Activated CD4-positive, alpha-beta T cell treated with anti-CD3 and anti-CD28 coated beads, Interleukin-2, amount 50 U/mL, for 1 hour (primary cell): ENCODE measurements at regions not wholly inside any gene's neighbourhood (a gene's known extent, or its start where the extent isn't known, plus 50 kb on each side); places are given as distances from the start of the nearest gene placed in this dataset.
"Not testable (repeated sequence)": the region's sequence is repeated elsewhere in the genome, so short reads cannot be mapped to it uniquely, and the experiment has no call there.

Experiments
- DNase-seq: peaks from one replicate; pipeline ENCODE4 v3.0.0-alpha.2; 2020

DNA sequence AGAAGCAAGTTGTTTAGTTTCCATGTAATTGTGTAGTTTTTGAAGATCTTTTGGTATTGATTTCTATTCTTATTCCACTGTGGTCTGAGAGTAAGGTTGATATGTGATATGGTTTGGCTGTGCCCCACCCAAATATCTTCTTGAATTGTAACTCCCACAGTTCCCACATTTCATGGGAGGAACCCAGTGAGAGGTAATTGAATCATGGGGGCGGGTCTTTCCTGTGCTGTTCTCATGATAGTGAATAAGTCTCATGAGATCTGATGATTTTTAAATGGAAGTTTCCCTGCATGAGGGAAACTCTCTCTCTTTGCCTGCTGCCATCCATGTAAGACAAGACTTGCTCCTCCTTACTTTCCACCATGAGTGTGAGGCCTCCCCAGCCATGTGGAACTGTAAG is 255.3 kb downstream of the S1PR1 start:
- DNase-seq = not testable (repeated sequence)

DNA sequence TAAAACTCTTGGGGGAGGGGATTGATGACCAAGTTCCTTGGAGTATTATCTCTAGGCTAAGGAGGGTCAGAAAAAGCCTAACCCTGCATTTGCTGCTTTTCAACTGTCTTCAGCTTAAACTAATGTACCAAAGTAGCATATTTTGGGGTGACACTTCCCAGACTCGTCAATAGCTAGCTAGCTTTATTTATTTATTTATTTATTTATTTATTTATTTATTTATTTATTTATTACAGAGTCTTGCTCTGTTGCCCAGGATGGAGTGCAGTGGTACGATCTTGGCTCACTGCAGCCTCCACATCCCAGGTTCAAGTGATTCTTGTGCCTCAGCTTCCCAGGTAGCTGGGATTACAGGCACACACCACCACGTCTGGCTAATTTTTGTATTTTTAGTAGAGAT is 257.1 kb downstream of the S1PR1 start:
- not testable (repeated sequence) for DNase-seq

DNA sequence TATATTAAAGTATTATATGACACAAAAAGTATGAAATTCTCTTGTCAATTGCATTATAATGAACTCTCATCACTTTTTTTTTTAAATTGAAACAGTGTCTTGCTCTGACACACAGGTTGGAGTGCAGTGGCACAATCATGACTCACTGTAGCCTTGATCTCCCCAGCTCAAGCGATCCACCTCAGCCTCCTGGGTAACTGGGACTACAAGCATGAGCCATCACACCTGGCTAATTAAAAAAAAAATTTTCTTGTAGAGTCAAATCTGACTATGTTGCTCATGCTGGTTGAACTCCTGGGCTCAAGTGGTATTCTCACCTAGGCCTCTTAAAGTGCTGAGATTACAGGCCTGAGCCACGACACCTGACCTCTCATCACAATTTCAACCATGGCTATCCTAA is 259.3 kb downstream of the S1PR1 start:
- DNase-seq = no peak

DNA sequence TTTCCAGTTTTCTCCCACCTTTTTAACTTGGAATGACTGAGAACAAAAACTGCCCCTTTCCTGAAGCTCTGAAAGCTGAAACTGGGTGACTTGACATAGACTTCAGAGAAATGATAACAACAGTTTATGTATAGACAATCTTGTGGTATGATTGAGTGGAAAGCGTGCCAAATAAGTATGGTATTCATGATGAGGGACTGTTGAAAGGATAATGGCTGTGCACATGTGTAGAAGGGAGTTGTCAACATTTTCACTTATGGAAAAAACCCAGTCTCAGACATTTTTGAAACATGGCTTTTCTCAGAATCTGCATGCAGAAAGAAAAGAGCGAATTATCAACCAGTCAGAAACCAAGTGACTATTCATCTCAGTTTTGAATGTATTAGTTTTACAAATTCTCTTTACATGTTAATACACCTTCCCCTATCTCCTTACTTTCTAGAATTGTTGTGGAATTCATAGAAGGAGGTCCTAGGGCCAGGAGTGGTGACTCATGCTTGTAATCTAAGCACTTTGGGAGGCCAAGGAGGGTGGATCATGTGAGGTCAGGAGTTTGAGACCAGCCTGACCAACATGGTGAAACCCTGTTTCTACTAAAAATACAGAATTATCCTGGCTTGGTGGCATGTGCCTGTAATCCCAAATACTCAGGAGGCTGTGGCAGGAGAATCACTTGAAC is 261.2 kb downstream of the S1PR1 start:
- DNase-seq = no peak

DNA sequence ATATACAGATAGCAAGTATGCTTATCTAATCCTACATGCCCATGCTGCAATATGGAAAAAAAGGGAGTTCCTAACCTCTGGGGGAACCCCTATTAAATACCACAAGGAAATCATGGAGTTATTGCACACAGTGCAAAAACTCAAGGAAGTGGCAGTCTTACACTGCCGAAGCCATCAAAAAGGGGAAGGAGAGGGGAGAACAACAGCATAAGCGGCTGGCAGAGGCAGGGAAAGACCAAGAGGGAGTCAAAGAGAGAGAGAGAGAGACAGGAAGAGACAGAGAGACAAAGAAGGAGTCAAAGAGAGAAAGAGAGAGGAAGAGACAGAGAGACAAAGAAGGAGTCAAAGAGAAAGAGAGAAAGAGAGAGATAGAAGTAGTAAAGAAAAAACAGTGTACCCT is 267.3 kb downstream of the S1PR1 start:
- DNase-seq = not testable (repeated sequence)

DNA sequence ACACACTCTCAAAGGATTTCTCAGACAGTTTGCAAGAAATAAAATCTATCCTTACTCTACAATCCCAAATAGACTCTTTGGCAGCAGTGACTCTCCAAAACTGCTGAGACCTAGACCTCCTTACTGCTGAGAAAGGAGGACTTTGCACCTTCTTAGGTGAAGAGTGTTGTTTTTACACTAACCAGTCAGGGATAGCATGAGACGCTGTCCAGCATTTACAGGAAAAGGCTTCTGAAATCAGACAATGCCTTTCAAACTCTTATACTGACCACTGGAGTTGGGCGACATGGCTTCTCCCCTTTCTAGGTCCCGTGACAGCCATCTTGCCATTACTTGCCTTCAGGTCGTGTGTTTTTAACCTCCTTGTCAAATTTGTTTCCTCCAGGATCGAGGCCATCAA is 268.4 kb downstream of the S1PR1 start:
- DNase-seq = not testable (repeated sequence)

DNA sequence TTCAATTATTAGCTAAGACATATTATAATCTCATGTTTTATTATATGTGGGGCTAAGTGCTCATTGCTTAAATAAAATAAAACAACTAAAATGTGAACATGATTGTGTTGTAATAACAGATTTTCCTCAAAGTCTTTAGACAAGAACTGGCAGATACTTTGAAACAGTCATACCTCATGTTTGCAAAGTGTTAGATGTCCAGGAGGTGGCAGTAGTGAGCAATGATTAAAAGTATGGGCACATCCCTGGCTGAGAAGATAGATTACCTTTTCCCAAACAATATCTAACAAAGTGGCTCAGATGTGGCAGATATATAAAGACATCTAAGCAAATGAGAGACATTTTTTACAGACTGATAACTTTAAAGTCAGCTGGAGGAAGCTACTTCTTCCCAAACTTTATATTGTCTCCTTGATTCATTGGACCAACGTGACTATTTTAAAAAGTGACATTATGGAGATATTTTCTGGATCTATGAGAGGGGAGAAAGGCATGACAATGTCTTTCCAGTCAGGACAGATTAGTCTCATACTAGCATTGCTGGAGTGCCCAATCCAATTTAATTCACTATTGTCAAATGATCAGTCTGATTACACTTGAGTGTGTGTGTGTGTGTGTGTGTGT is 269.8 kb downstream of the S1PR1 start:
- peak; percentile 15 for DNase-seq

DNA sequence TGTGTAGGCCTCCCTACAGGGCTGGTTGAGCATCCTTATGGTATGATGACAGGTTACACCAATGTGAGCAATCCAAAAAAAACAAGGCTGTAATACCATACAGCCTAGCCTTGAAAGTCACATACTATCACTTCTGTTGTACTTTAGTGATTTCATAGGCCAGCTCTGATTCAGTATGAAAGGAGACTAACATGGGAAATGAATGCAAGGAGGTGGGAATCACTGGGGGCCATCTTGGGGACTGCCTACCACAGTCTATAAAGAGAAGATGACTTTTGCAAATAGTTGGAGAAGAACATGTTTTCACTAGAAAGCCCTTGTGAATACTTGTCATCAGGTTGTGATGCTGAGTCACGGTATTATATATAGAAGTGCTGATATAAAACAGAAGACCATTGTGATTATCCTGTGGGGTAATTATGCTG is 270.7 kb downstream of the S1PR1 start:
- DNase-seq = no peak

DNA sequence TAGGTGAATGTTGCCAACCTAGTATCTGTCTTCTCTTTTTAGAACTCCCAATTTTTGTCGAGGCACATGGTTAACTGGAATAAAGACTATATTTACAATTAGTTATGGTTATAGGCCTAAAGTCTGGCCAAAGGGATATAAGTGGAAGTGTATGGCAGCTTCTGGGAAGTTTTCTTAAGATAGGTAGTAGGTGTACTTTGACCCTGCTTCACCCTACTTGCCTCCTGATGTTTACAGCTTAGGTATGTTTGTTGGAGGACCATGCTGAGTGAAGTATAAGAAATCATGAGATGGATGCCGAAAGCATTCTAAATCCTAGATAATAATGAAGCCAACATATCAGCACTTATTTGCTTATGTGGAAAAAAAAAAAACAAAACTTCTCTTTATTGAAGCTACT is 272.1 kb downstream of the S1PR1 start:
- DNase-seq = no peak

DNA sequence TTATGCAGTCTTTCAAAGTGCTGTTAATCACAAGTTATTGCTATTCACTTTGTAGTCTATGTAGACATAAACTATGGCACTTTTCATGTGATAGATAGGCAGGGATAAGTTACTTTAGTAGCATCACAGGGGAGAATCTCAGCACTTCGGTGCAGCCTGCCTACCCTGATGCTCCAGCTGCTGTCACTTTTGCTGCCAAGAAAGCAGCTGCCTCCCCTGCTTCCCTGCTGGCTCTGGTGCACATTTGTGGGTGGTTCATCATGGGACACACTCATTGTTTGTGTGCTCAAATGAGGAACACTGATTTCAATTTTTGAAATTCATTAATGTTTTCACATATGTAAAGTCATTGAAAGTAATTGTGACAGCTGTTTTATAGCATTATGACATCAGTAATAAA is 272.6 kb downstream of the S1PR1 start:
- no peak for DNase-seq

DNA sequence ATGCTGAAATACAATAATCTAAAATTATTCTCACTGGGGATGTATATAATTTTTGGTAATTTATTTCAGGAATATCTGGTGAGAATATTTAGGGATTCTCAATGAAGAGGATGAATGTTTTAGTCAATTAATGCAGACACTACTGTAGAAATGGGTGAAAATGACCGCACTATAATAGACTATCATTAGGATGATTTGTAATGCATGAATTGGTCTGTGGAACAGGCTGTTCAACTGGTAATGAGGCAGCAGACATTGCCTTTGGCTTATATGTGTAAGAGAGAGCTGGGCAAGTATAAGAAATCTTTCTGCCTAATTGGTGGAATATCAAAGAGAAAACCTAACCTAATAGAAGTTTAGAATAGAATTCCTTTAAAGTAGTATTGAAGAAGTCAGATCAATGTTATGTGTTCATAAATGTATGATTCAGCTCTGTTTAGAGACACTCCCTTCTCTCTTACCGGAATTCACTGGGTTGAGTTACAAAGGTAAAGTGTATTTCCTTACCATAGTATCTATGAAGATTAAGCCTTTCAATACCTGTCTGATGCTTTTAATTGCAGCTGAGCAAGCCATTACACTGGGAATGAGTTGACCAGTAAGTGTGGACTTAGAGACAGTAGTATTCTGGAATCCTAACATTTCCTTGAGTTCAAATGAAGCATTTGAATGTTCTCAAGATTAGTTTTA is 274.5 kb downstream of the S1PR1 start:
- no peak for DNase-seq

DNA sequence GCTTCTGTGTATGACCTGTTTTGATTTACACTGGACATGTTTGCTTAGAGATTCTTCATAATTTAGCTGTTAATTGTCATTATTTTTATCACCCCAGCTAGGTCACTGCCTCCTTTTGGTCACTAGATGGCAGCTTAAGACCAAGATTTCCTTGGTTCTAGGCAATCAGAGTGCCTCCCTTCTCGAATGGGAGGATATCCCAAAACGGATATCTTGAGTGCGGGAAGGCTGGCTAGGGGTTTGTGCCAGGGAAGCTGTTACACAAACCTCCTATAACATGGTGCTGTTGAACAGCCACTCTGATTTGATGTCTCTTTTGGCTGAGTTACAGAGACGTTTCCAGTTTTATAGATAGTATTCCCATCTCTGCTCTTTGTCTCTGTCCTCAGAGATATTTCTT is 283.5 kb downstream of the S1PR1 start:
- no peak for DNase-seq

DNA sequence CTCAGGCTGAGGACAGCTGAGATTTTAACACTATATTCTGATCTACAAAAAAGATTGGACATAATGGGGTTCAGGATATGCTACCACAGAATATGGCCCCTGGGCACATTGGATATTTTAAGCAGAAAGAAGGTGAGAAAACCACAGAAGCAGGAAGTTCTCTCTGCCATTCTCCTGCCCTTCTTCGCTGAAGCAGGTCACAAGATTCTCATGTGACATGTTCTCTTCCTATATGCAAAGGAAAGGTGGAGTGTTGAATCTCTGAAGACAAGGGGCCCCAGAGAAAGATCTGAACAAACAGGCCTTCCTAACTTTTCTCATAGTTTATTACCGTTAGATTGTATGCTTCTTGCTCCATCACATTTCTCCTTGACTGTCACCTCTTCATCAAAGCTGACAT is 285.7 kb downstream of the S1PR1 start:
- no peak for DNase-seq

DNA sequence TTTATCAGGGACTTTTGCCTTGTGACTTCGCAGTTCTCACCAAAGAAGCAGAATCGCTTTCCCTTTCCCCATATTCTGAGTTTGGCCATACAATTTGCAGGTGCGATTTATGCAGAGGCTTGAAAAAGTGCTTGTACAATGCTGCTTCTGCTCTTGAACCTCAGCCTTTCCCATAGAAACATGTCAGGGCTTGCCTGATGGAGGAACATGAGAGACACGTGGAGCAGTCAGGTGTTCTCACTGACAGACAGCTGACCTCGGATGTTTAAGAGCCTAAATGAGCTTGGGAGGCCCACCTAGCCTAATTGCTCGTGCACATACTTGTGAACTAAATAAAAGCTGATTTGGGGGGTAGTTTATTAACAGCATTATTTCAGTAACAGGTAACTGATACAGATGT is 290.0 kb downstream of the S1PR1 start:
- no peak for DNase-seq

DNA sequence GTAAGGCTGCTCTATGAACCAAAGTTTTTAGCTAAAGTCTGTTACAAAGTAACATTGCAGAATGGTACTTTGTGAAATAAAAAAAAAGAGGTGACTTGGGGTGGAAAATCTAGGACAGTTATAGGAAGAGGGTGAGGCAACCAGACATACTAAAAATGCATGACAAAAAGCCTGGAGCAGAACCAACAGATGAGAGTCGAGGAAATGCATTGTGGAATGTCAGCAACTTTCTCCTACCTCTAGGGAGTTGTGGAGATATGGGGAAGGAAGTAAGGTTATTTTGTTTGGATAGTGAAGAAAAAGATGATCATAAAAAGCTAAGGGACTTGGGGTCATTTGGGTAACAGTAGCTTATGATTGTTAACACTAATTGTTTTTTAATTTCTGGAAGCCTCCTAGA is 295.6 kb downstream of the S1PR1 start:
- DNase-seq = no peak

DNA sequence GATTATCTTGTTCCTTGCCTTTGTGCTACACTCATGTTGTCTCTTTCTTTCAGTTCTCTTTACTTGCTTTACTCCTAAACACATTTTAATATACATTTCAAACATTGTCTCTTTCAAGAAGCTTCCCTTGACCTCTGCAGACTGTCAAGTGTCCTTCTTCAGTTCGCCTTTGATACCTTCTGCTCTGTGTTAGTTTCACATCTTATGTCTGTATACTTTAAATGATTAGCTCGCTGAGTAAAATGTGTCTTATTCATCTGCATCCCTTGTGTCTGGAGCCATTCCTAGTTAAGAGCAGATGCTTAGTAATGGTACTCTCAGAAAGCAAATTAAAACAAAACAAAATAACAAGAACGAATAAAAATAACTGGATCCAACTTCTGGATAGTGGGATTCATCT is 303.3 kb downstream of the S1PR1 start:
- no peak for DNase-seq

DNA sequence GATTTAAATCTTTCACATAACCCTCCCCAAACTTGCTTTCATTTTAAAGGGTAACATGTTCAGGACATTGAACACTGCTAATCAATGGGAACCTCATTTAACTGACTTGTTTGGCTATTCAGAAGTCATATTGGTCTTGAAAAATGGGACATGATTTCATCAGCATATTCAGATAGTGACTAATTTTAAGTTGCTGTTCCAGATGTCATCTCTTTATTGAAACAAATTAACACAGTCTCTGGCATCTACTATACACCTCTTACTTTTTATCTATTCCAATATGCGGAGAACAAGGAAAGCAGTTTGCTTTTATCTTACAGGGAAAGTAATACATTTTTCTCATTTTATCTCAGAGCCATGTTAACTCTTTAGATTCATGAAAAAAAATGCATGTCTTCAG is 310.1 kb downstream of the S1PR1 start:
- no peak for DNase-seq

DNA sequence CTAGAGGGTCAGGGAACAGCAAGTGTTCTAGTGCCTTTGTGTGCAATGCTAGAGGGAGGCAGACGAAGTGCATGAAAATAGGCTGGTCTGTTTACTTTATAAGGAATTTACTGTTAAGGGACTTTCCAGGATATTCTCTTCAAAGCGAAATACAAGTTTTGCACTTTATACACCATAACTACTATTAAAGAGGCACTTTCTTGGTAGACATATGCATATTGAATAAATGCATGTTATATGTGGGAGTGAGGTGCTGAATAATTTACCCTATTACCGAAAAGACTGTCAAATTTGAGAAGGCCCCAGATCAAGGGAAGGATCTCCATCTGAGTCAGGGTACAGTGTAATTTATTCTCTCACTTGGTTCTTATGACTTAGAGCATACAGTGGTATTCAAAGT is 310.5 kb downstream of the S1PR1 start:
- DNase-seq = no peak

DNA sequence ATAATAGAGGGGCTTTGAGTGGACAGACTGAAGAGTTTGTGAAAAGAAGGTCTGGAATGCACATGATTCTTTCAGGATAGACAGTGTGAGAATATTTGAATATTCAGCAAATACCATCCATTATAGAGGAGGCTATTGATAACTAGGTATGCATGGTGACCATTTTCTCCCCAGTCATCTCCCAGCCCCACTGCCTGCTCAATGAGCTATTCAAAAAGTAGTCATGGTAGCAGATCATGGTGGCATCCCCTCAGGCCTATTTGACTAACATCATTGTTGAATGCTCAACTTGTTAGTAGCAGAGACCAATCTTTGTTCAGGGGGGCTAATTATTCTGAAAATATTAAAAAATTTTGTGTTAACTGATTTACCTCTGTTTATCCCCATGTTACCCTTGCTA is 311.6 kb downstream of the S1PR1 start:
- DNase-seq = no peak

DNA sequence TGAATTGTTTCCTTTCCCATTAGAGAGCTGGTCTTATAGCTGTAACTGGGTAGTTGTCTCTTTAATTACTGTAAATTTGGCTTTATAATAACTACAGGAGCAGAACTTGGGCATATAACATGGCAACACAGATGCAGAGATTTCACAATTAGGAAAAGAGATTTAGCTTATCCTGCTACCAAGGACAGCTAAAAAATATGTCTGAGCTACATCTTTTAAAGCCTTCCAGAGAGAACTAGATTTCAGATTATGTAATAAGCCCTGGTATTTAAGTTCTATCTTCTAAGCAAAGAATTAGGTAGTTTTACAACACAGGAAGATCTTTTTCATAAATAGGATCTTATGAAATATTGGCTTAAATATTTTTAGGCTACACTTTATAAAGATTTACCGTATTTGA is 313.8 kb downstream of the S1PR1 start:
- no peak for DNase-seq

DNA sequence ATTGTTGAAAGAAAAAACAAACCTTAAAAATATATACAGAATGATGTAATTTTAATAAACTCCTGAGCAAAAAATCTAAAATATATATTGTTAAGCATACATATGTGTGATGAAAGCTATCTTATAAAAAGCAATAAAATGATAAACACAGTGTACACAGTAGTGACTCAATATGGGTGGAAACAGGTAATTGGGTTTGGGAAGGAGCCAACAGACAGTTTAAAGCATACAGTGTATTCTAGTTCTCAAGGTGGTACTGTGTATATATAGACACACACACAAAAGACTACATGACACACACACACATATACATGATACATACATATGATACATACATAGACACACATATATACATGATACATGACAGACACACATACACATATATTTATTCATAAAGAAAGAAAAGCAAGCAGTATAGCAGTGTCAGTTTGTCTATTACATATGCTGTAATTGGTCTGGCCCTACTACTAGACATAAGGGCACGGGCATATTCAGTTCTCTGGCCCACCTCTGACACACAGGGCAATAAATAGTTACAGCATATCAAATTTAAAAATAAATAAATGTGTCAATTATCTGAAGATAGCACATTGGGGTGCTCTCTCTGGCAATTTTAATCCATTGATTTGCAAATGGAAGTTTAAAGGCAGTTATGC is 330.2 kb downstream of the S1PR1 start:
- DNase-seq = no peak

DNA sequence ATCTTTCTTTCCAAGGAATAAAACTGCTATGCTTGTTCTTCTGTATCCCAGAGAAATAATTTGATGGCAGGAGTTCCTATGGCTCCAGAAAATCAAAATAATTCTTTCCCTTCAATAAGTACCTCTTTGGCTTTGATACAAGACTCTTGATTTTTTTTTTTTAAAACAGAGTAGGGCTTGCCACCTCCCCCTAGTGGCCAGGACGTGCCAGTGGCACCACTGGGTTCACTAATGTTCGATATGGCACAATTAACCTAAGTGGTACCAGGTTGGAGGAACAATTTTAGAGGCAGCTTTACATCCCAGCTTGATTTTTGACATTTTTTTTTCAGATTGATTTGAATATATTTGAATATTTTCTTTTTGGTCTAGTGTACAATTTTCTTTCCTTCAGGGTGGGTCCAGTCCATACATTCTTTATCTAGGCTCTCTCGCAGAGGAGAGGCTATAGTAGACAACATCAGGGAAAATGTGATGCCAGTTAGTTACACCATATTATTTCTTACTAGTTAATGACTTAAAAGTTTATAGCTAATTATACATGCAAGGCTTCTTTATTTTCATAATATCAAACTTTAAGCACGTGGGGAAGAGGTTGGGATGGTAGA is 330.9 kb downstream of the S1PR1 start:
- peak; percentile 39 for DNase-seq

DNA sequence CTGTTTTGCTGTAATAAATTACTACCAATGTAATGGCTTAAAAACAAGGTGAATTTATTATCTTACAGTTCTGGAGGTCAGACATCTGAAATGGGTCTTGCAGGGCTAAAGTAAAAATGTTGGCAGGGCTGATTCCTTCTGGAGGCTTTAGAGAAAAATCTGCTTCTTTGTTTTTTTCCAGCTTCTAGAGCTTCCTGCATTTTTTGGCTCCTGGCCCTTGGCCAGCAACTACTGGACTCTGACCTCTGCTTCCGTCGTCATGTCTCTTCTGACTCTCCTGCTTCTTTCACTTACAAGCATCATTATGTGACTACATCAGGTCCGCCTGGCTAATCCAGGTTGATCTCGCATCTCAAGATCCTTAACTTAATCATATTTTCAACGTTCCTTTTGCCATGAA is 350.9 kb downstream of the S1PR1 start:
- DNase-seq = no peak

DNA sequence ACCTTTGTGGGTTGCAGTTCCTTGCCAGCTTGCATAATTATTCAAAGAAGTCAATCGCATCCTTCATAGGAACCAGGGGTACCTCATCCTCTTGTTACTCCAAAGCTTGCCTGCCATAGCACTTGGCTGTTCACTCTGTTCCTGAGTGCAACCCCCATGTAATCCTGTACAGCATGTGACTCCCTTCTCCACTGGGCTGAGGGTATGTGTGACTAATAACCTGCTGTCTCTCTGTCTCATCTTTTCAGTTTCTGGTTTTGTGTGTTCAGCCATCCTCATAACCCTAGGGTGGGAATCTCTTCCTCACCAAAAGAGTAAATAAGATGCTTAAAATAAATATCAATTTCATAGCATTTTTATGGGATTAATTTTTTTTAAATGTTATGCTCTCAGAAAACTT is 351.9 kb downstream of the S1PR1 start:
- DNase-seq = no peak
